Stimulated activated naive CD8-positive, alpha-beta T cell treated with anti-CD3 and anti-CD28 coated beads, Interleukin-15, amount 100 ng/mL, for 72 hours (primary cell): ENCODE measurements at regions not wholly inside any gene's neighbourhood (a gene's known extent, or its start where the extent isn't known, plus 50 kb on each side); places are given as distances from the start of the nearest gene placed in this dataset.

Experiments
- ATAC-seq: fragments of 150-1000 bp; cut with Tn5 transposase; 2 replicates; pipeline ENCODE4 v1.10.0; 2021; ENCODE audit warnings: mild to moderate bottlenecking, moderate library complexity
- DNase-seq, 2 donors: peaks; one replicate each; pipeline ENCODE4 v3.0.0; 2021 to 2022
- H3K27ac Mint-ChIP-seq, 2 donors: one replicate each; pipeline ENCODE4 v1.8.0; 2022; ENCODE audit warnings: mild to moderate bottlenecking in 2 of 2, mixed read lengths in 2 of 2, moderate library complexity in 2 of 2
- H3K27me3 Mint-ChIP-seq: one replicate; pipeline ENCODE4 v1.8.0; 2022; ENCODE audit warnings: mixed read lengths
- H3K4me1 Mint-ChIP-seq: one replicate; pipeline ENCODE4 v1.8.0; 2022; ENCODE audit warnings: mild to moderate bottlenecking, mixed read lengths
- H3K4me3 Mint-ChIP-seq, 2 donors: one replicate each; pipeline ENCODE4 v1.8.0; 2022; ENCODE audit warnings: mild to moderate bottlenecking in 2 of 2, mixed read lengths in 2 of 2, moderate library complexity in 1 of 2
- H3K9me3 Mint-ChIP-seq, 2 donors: one replicate each; pipeline ENCODE4 v1.8.0; 2022; ENCODE audit warnings: mixed read lengths in 2 of 2

DNA sequence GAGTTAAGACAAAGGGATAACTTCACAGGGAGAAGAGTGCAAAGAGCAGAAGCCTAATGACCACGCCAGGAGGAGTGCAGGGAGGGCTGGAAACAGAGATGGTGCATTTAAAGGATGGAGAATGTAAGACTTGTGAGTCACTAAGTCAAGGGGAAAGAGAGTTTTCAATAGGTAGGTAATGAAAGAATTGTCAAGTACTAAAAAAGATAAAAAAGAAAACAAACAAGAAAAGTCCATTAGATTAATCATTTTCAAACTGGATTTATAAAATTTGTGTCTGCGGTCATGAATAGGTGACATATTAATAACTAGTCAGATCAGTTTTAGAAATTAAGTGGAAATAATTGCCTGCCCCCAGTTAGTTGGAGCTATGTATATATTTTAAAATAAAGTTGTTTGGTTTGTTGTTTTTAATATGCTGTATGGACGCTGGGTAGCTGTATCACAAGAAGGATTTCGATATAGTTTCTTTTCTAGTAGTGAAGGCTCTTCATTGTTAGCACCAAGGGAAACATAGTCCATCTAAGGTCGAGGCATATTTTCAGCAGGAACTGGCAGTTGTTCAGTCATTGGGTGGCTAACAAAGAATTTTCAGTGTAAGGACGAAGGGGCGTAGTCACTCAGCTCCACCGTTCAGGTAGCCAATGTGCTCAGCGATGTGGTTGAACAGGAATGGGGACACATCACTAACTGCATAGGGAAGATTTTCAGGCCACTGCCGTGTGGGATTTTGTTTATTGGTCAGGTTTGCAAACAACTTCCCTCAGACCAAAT lies 203.0 kb downstream of the TGFB2 start:
- no peak for DNase-seq
- H3K4me1 Mint-ChIP-seq: no peaks in the 10 kb centered on the region
- H3K27ac Mint-ChIP-seq: peak overlapping the region in 1 of 2 donors; percentile 28
- peaks cover 14% of the 10 kb centered on the region for H3K27me3 Mint-ChIP-seq
- no peak for ATAC-seq
- H3K4me3 Mint-ChIP-seq: no peak overlapping the region
- no peaks in the 10 kb centered on the region for H3K9me3 Mint-ChIP-seq

DNA sequence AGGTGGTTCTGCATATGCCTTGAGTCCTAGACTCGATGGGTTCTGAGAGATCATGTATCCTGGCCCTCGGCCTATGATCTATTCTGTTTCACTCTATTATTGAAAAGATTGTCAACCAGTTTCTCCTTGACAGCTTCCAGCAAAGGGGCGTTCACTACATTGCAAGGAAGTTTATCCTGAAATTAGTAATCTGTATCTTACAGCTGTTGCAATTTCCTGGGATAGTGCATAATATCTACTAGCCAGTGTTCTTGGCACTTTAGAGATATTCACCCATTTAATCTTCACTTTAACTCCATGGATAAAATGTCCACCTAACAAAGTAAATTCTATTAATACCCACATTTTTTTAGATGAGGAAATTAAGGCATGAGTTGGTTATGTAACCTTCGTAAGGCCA lies 203.6 kb downstream of the TGFB2 start:
- no peak overlapping the region for H3K4me3 Mint-ChIP-seq
- peaks cover 14% of the 10 kb centered on the region for H3K27me3 Mint-ChIP-seq
- H3K9me3 Mint-ChIP-seq: peaks cover 0 to under 1% of the 10 kb centered on the region in 2 donors
- ATAC-seq: no peak
- no peak overlapping the region for H3K27ac Mint-ChIP-seq
- DNase-seq: no peak
- H3K4me1 Mint-ChIP-seq: no peaks in the 10 kb centered on the region

DNA sequence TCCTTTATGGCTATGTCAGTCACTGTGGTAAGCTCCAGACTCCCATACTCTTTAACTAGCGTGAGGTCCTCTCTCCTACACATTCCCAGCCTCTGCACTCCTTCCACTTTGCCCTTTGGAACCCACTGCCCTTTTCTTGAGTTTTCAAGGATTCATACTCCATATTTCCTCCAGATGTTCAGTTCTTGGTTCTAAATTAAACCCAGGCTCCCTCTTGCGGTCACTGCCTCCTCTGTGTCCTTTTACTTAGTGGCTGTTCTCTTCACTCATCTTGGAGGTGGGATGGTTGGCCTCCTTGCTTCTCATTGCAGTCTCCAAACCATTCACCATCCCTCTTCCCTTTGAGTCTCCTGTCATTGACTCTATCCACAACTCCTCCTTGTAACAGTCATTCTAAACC lies 208.1 kb downstream of the TGFB2 start:
- H3K27ac Mint-ChIP-seq: no peak overlapping the region
- H3K4me1 Mint-ChIP-seq: no peaks in the 10 kb centered on the region
- peaks cover 0 to 9% of the 10 kb centered on the region in 2 donors for H3K9me3 Mint-ChIP-seq
- peaks cover under 1% of the 10 kb centered on the region for H3K27me3 Mint-ChIP-seq
- DNase-seq (no peak), ATAC-seq (no peak)
- no peak overlapping the region for H3K4me3 Mint-ChIP-seq

DNA sequence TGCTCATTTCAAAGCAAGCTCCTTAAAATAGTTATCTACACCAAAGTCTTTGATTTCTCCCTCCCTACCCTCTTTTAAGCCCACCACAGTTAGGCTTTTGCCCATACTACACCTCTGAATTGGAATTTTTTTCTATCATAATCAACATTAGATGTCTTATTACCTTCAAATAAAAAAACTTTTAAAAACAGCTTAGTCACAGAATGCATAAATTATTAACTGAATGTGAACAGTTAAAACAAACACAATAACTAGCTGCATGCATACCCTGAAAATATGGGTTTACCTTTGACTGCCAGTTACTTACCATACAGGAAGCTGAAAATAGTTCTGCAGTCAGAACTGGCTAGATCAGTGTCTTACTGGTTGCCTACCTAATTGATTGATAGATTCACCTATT lies 210.9 kb downstream of the TGFB2 start:
- DNase-seq (no peak), ATAC-seq (no peak)
- Mint-ChIP-seq H3K9me3 (peaks cover 0 to 9% of the 10 kb centered on the region in 2 donors), H3K4me3 (no peak overlapping the region), H3K27ac (no peak overlapping the region), H3K27me3 (no peaks in the 10 kb centered on the region), H3K4me1 (no peaks in the 10 kb centered on the region)

DNA sequence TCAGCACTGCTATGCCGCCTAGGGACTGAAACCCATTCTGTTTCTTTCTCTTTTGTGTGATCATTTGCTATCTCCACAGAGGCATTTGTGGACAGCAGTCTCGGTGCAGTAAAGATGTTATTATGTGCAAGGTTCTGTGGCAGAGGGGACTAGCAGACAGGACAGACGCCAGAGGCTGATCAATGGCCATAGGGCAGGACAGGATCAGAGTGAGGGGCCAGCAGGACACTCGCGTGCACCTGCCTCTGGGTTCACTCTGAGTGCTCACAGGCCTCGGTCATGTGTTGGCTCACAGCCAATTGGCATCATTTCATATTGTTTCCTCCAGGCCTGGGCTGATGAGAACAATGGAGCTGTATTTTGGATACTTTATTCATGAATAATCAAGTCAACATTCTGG lies 212.6 kb downstream of the TGFB2 start:
- Mint-ChIP-seq H3K9me3 (peaks cover 0 to 9% of the 10 kb centered on the region in 2 donors), H3K4me3 (no peak overlapping the region), H3K4me1 (no peaks in the 10 kb centered on the region), H3K27me3 (no peaks in the 10 kb centered on the region), H3K27ac (no peak overlapping the region)
- DNase-seq (no peak), ATAC-seq (no peak)

DNA sequence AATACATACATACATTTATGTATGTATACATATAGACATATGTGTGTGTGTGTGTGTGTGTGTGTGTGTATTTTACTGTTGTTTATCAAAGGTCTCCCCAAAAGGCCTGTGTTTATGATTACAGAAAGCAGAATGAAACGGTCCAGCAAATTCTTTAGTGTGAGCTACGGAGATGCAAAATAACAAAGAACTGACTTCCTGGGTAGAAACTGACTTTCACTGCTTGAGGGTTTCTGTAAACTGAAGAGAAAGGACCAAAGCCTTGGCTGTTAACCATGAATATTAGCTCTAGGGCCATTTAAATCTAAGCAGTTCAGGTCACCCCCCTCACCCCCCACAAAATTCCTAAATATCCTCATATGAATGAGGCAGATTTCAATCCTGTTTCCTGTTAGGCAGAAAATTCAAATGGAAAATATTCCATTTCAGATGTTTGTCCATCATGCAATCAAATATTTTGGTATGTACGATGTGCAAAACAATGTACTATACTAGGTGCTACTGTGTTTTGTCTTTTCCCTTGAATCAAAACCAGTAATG lies 213.2 kb downstream of the TGFB2 start:
- H3K4me1 Mint-ChIP-seq: no peaks in the 10 kb centered on the region
- no peak overlapping the region for H3K27ac Mint-ChIP-seq
- DNase-seq (no peak), ATAC-seq (no peak)
- peaks cover 0 to 9% of the 10 kb centered on the region in 2 donors for H3K9me3 Mint-ChIP-seq
- H3K27me3 Mint-ChIP-seq: no peaks in the 10 kb centered on the region
- H3K4me3 Mint-ChIP-seq: no peak overlapping the region

DNA sequence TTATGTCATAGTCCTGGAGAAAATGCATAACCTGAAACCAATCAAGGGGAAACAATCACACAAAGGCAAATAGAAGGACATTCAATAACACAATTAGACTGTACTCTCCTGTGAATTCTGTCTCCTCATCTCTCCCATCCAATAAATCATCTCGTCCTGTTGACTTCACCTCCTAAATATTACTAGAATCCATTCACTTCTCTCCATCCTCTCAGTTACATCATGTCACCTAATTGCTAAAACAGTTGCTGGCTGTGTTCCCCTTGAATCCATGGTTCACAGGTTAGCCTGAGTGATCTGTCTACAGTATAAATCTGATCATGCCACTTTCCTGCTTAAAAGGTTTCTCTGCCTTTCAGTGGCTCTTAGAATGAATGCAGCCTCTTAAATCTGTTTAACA lies 220.2 kb downstream of the TGFB2 start:
- no peak overlapping the region for H3K27ac Mint-ChIP-seq
- no peaks in the 10 kb centered on the region for H3K4me1 Mint-ChIP-seq
- H3K4me3 Mint-ChIP-seq: no peak overlapping the region
- DNase-seq (no peak), ATAC-seq (no peak)
- no peaks in the 10 kb centered on the region for H3K9me3 Mint-ChIP-seq
- H3K27me3 Mint-ChIP-seq: no peaks in the 10 kb centered on the region

DNA sequence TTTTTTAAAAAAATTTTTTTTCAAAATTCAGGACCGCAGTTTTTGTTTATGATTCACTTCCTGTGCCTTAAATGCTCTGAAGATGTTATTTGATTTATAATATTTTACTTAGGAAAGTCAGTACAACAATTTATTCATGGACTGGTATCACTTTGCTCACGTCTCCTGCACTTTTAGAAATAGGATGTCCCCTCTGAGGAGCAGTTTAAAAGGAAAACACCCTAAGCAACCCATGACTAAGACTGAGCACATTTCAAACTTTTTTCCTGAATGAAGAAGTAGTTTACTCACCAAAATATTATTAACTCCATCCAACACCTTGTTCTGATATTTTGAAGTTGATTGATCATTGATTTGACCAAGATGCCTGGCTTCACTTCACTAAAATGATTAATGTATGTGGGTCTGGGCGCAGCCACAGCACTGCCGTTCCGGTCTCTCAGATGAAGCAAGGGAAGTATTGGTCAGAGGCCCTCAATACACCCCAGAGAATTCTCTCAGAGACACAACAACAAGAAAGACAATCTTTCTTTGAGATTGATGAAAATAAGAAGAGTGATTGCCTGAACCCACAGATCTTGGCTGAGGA lies 223.9 kb downstream of the TGFB2 start:
- no peak for ATAC-seq
- Mint-ChIP-seq H3K4me1 (no peaks in the 10 kb centered on the region), H3K27ac (no peak overlapping the region), H3K9me3 (no peaks in the 10 kb centered on the region), H3K27me3 (no peaks in the 10 kb centered on the region), H3K4me3 (no peak overlapping the region)
- DNase-seq: no peak

DNA sequence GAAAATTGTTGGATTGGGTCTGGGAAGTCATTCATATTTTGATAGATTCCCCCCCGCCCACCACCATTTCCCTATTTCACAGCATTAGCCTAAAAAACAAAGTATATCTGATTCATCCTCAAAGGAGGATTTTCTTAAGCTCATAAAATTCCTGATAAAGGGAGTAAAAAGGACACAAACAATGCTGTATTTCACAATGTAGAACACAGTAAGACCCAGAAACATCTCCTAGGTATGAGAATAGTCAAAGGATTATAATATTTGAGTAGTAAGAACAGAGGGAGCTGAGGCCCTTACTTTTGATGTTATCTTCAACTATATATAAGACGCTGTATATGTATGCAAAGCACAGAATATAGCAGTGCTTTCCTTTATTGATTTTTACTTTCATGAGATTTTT lies 225.3 kb downstream of the TGFB2 start:
- ATAC-seq: no peak
- no peak overlapping the region for H3K27ac Mint-ChIP-seq
- no peak overlapping the region for H3K4me3 Mint-ChIP-seq
- DNase-seq: no peak
- no peaks in the 10 kb centered on the region for H3K9me3 Mint-ChIP-seq
- H3K4me1 Mint-ChIP-seq: no peaks in the 10 kb centered on the region
- H3K27me3 Mint-ChIP-seq: no peaks in the 10 kb centered on the region

DNA sequence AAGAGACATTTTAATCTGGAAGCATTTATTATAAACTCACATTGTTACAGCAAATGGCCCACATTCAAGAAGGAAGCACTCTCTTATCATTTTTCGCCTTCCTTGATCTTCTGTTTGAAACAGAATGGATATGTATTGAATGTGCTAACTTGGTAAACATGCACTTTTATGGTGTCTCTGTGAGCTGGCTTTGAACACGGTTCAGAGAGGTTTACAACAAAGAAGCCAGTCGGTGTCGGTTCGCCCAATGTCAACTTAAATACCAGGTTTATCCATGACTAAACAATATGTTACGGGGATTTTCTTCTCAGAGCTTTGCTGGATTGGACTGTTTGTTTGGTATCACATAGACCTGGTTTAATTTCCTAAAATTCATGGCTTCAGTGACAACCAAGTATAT lies 226.4 kb downstream of the TGFB2 start:
- no peaks in the 10 kb centered on the region for H3K27me3 Mint-ChIP-seq
- H3K9me3 Mint-ChIP-seq: no peaks in the 10 kb centered on the region
- DNase-seq (no peak), ATAC-seq (no peak)
- no peaks in the 10 kb centered on the region for H3K4me1 Mint-ChIP-seq
- no peak overlapping the region for H3K27ac Mint-ChIP-seq
- H3K4me3 Mint-ChIP-seq: no peak overlapping the region

DNA sequence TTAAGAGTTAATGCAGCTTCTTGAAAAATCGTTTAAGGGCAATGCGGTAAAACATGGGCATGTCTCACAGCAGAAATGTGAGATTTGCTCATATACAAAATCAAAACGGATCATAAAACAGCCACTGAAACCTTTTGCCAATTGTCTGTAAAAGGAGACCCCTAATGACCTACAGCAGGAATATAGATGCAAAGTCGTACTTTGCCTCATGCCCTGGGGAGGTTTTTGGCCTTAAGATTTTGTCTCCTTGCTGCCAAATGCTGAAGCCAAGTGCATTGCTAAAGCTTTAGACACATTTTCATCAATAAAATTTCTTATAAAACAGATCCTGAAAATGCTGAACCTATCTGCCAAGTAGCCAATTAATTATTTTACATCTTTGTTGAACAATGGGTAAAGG lies 226.9 kb downstream of the TGFB2 start:
- Mint-ChIP-seq H3K27me3 (no peaks in the 10 kb centered on the region), H3K4me1 (no peaks in the 10 kb centered on the region), H3K9me3 (no peaks in the 10 kb centered on the region), H3K4me3 (no peak overlapping the region), H3K27ac (no peak overlapping the region)
- DNase-seq (no peak), ATAC-seq (no peak)

DNA sequence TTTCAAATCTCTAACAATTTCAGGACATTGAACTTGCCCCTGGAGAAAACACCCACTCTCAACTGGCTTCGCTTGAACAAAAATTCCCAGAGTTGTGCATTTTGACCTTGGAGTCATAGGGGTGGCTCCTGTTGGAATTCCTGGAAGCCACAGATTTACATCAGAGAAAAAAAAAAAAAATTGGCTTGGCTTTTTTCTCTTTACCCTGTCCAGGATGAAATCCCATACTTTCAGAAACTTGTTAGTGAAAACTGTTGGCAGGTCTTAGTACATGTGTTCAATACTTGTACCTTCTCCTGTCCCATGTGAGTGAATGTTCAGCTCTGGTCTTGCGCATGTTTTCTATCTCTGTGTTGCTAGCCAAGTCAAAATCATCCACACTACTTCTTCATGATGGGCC lies 228.8 kb downstream of the TGFB2 start:
- Mint-ChIP-seq H3K4me1 (no peaks in the 10 kb centered on the region), H3K27ac (no peak overlapping the region), H3K4me3 (no peak overlapping the region), H3K27me3 (no peaks in the 10 kb centered on the region), H3K9me3 (no peaks in the 10 kb centered on the region)
- DNase-seq: no peak
- no peak for ATAC-seq

DNA sequence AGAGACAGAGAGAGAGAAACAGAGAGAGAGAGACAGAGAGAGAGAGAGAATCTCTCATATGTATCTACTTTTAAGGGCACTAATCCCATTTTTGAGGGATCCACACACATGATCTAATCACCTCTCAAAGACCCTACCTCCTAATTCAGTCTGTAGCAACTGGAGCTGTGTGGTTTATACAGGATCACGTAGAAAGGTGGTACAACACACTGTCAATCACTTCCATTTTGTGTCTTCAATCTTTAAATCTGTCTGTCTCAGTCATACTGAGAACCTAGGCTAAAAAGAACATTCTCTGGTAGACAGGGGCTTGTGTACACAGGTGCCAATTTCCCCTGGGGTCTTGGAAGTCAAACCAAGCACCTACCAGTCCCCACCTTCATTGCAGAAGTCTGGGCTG lies 229.9 kb downstream of the TGFB2 start:
- Mint-ChIP-seq H3K9me3 (no peaks in the 10 kb centered on the region), H3K4me3 (no peak overlapping the region), H3K27me3 (no peaks in the 10 kb centered on the region), H3K27ac (no peak overlapping the region), H3K4me1 (no peaks in the 10 kb centered on the region)
- ATAC-seq: no peak
- DNase-seq: no peak

DNA sequence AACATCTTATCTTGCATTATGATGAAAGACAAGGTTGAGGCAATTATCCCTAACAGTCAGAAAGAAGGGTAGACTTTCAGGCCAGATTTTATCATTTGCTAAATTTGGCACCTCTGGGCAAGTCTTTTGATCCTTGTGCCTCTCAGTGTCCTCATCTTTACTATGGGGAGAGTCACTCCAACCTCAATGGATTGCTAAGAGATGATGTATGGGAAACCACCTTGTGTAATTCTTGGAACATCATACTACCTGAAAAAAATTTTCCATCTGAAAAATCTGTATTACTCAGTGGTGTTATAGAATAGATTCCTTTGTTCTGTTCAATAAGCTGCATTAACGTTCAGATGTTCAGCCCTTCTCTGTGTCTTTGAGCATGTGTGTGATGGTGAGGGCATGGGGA lies 230.7 kb downstream of the TGFB2 start:
- no peaks in the 10 kb centered on the region for H3K4me1 Mint-ChIP-seq
- no peaks in the 10 kb centered on the region for H3K9me3 Mint-ChIP-seq
- H3K4me3 Mint-ChIP-seq: no peak overlapping the region
- no peak for DNase-seq
- no peak for ATAC-seq
- H3K27me3 Mint-ChIP-seq: no peaks in the 10 kb centered on the region
- no peak overlapping the region for H3K27ac Mint-ChIP-seq

DNA sequence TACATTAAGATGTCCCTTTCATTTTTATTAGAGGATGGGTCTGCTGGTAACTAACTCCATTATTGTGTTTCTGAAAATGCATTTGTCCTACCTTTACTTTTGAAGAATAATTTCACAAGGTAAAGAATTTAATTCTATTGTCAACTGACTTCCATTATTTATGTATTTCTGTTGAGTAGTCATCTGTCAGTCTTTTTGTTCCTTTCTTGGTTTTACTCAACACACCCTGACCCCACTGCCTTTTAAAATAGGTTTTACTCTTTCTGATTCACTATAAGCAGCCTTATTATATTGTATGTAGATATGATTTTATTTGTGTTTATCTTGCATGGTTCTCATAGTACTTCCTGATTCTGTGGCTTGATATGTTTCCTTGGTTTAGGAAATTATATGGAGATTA lies 237.5 kb downstream of the TGFB2 start:
- Mint-ChIP-seq H3K4me3 (no peak overlapping the region), H3K27ac (no peak overlapping the region), H3K9me3 (peaks cover 5 to 14% of the 10 kb centered on the region in 2 donors), H3K27me3 (no peaks in the 10 kb centered on the region), H3K4me1 (no peaks in the 10 kb centered on the region)
- ATAC-seq (no peak), DNase-seq (no peak)

DNA sequence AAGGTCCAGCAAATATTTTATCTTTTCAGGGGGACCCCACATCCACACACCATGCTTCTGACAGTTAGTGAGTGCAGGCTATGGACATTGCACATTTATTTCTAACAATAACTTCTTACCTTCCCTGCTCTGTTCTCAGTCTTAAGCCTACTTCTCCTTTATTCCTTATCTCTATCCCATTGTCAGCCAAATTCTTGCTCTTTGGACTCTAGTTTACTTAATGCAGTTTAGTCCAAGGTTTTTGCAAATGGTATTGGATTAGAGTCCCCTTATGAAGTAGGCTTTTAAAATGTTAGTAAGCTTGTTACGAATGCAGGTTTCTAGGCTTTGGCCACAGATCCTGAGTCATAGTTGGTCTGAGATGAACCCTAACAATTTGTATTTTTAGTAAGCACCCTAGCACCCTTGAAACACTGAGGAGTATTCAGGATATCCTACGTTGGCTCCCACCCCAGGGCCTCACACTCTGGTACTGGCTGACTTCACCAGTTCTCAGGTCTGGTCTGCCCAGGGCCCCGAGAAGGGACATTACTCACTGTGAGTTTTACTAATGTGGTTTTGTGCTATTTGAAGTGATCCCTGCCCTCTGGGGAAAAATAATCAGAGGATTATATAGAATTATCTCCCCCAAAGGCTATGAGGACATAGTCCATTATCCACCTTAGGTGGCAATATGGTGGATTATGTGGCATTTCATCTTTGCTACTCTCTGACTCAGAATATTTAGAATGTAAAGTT lies 239.5 kb downstream of the TGFB2 start:
- Mint-ChIP-seq H3K27ac (no peak overlapping the region), H3K9me3 (peaks cover 5 to 14% of the 10 kb centered on the region in 2 donors), H3K27me3 (peaks cover 11% of the 10 kb centered on the region), H3K4me3 (no peak overlapping the region), H3K4me1 (no peaks in the 10 kb centered on the region)
- ATAC-seq (no peak), DNase-seq (no peak)
